Parathyroid adenoma (tissue), 2 donors: ENCODE measurements at regions not wholly inside any gene's neighbourhood (a gene's known extent, or its start where the extent isn't known, plus 50 kb on each side); places are given as distances from the start of the nearest gene placed in this dataset.

ENCODE experiments used
- H2AFZ ChIP-seq: fragments of 300-600 bp; sonication (generic); one replicate; pipeline ENCODE4 v1.7.0; 2017; ENCODE audit warnings: antibody characterized with exemption, mild to moderate bottlenecking
- H3K27ac ChIP-seq: fragments of 300-600 bp; sonication (generic); one replicate; pipeline ENCODE4 v1.7.0; 2017
- H3K27me3 ChIP-seq: fragments of 300-600 bp; sonication (generic); one replicate; pipeline ENCODE4 v1.7.0; 2017; ENCODE audit warnings: low read length; ENCODE audit not compliant: control insufficient read depth, insufficient read depth
- H3K36me3 ChIP-seq: fragments of 300-600 bp; sonication (generic); one replicate; pipeline ENCODE4 v1.7.0; 2017; ENCODE audit warnings: low read length; ENCODE audit not compliant: control insufficient read depth, insufficient read depth
- H3K4me1 ChIP-seq: fragments of 300-600 bp; sonication (generic); one replicate; pipeline ENCODE4 v1.7.0; 2017; ENCODE audit warnings: control low read depth
- H3K4me2 ChIP-seq: fragments of 300-600 bp; sonication (generic); one replicate; pipeline ENCODE4 v1.7.0; 2017; ENCODE audit warnings: low read length
- H3K4me3 ChIP-seq: fragments of 300-600 bp; sonication (generic); one replicate; pipeline ENCODE4 v1.7.0; 2017; ENCODE audit warnings: low read depth, low read length
- H3K79me2 ChIP-seq: fragments of 300-600 bp; sonication (generic); one replicate; pipeline ENCODE4 v1.7.0; 2017; ENCODE audit warnings: control low read depth
- H3K9ac ChIP-seq: fragments of 300-600 bp; sonication (generic); one replicate; pipeline ENCODE4 v1.7.0; 2017; ENCODE audit warnings: mild to moderate bottlenecking
- H3K9me3 ChIP-seq: fragments of 300-600 bp; sonication (generic); one replicate; pipeline ENCODE4 v1.7.0; 2017; ENCODE audit warnings: low read length; ENCODE audit not compliant: control insufficient read depth
- CTCF ChIP-seq: fragments of 300-600 bp; sonication (generic); IDR thresholded peaks from one replicate; pipeline ENCODE4 v1.7.0; 2017; ENCODE audit warnings: antibody characterized with exemption, mild to moderate bottlenecking
- donor health status: primary hyperparathyroidism.

GRCh38 chr1:56356376-56356990 lies 222.9 kb downstream of the PLPP3 start:
- H3K4me1 ChIP-seq: no peaks in the 10 kb centered on the region
- TF ChIP-seq CTCF: no peak
- H2AFZ ChIP-seq: no peak overlapping the region
- H3K9ac ChIP-seq: no peak overlapping the region
- no peaks in the 10 kb centered on the region for H3K36me3 ChIP-seq
- no peaks in the 10 kb centered on the region for H3K9me3 ChIP-seq
- H3K4me2 ChIP-seq: no peak overlapping the region
- no peaks in the 10 kb centered on the region for H3K79me2 ChIP-seq
- H3K27me3 ChIP-seq: no peaks in the 10 kb centered on the region
- no peak overlapping the region for H3K27ac ChIP-seq
- H3K4me3 ChIP-seq: no peak overlapping the region

GRCh38 chr1:56355918-56356317 lies 223.4 kb downstream of the PLPP3 start:
- no peak overlapping the region for H3K27ac ChIP-seq
- H3K9me3 ChIP-seq: no peaks in the 10 kb centered on the region
- H3K27me3 ChIP-seq: no peaks in the 10 kb centered on the region
- H3K4me1 ChIP-seq: no peaks in the 10 kb centered on the region
- H3K9ac ChIP-seq: no peak overlapping the region
- H3K4me2 ChIP-seq: no peak overlapping the region
- no peak overlapping the region for H2AFZ ChIP-seq
- H3K36me3 ChIP-seq: no peaks in the 10 kb centered on the region
- H3K4me3 ChIP-seq: no peak overlapping the region
- no peaks in the 10 kb centered on the region for H3K79me2 ChIP-seq
- TF ChIP-seq CTCF: no peak

- Histone ChIP-seq H3K9ac (no peak overlapping the region), H3K9me3 (no peaks in the 10 kb centered on the region), H3K4me2 (no peak overlapping the region), H2AFZ (no peak overlapping the region), H3K36me3 (no peaks in the 10 kb centered on the region), H3K27ac (no peak overlapping the region), H3K79me2 (no peaks in the 10 kb centered on the region), H3K4me1 (no peaks in the 10 kb centered on the region), H3K4me3 (no peak overlapping the region), H3K27me3 (no peaks in the 10 kb centered on the region)
- TF ChIP-seq CTCF: no peak
These were observed 223.9 kb downstream of the PLPP3 start for GRCh38 chr1:56355422-56355821.

- no peak overlapping the region for H3K9ac ChIP-seq
- no peak overlapping the region for H3K4me3 ChIP-seq
- H3K4me2 ChIP-seq: no peak overlapping the region
- no peaks in the 10 kb centered on the region for H3K27me3 ChIP-seq
- H3K36me3 ChIP-seq: no peaks in the 10 kb centered on the region
- H3K9me3 ChIP-seq: no peaks in the 10 kb centered on the region
- no peaks in the 10 kb centered on the region for H3K79me2 ChIP-seq
- no peak overlapping the region for H2AFZ ChIP-seq
- no peak for TF ChIP-seq CTCF
- no peak overlapping the region for H3K27ac ChIP-seq
- no peaks in the 10 kb centered on the region for H3K4me1 ChIP-seq
These were observed 233.5 kb downstream of the PLPP3 start for GRCh38 chr1:56345831-56346230.

- Histone ChIP-seq H3K27me3 (no peaks in the 10 kb centered on the region), H3K79me2 (no peaks in the 10 kb centered on the region), H3K27ac (no peak overlapping the region), H3K4me1 (no peaks in the 10 kb centered on the region), H2AFZ (no peak overlapping the region), H3K9me3 (no peaks in the 10 kb centered on the region), H3K36me3 (no peaks in the 10 kb centered on the region), H3K4me2 (no peak overlapping the region), H3K4me3 (no peak overlapping the region), H3K9ac (no peak overlapping the region)
- TF ChIP-seq CTCF: no peak
These were observed 238.4 kb downstream of the PLPP3 start for GRCh38 chr1:56340977-56341376.
